SK-N-SH (cell line): ENCODE measurements at regions not wholly inside any gene's neighbourhood (a gene's known extent, or its start where the extent isn't known, plus 50 kb on each side); places are given as distances from the start of the nearest gene placed in this dataset.

Experiments used
- CTCF ChIA-PET: fragments of 300-600, 350-600 bp; formaldehyde crosslinking; extraction: SDS; loops from one replicate; lab custom pipeline; 2021; lab: Yijun Ruan, JAX
- POLR2A ChIA-PET: fragments of 350-600 bp; sonication (Branson Sonifier 250); formaldehyde crosslinking; extraction: SDS; loops from one replicate; lab custom pipeline; 2020; ENCODE audit warnings: antibody characterized with exemption, inconsistent platforms; lab: Yijun Ruan, JAX
- DNase-seq: peaks from one replicate; pipeline ENCODE4 v3.0.0; 2012
- H2AFZ ChIP-seq: fragments of 200-600 bp; sonication (generic); 2 replicates; pipeline ENCODE4 v1.8.1; 2016; ENCODE audit warnings: antibody characterized with exemption, mild to moderate bottlenecking, low read depth
- H3F3A ChIP-seq: fragments of 200-600 bp; sonication (generic); replicated peaks from 2 replicates; pipeline ENCODE3; 2016; ENCODE audit warnings: antibody characterized with exemption, mild to moderate bottlenecking; ENCODE audit not compliant: insufficient read depth
- H3K27ac ChIP-seq, 2 experiments: fragments of 200-500 bp in 1 of 2; fragments of 200-600 bp in 1 of 2; sonication (Bioruptor generic) in 1 of 2; sonication (generic), shearing (Covaris generic) in 1 of 2; 2 replicates each; pipeline versions ENCODE4 v1.5.1 to v1.6.1; 2014 to 2016; ENCODE audit warnings: low read depth in 2 of 2, inconsistent platforms in 1 of 2, low read length in 1 of 2, mild to moderate bottlenecking in 1 of 2, mixed read lengths in 1 of 2
- H3K27me3 ChIP-seq: fragments of 200-600 bp; sonication (generic), shearing (Covaris generic); 2 replicates; pipeline ENCODE4 v1.6.1; 2016; ENCODE audit warnings: mixed run types; ENCODE audit not compliant: insufficient read depth
- H3K36me3 ChIP-seq, 2 experiments: fragments of 200-500 bp in 1 of 2; fragments of 200-600 bp in 1 of 2; sonication (Bioruptor generic) in 1 of 2; sonication (generic) in 1 of 2; replicated peaks in 1 of 2; 2 replicates each; pipeline versions ENCODE3 to v1.5.1; 2014 to 2016; ENCODE audit warnings: low read length in 1 of 2, mild to moderate bottlenecking in 1 of 2; ENCODE audit not compliant: insufficient read depth in 2 of 2, control insufficient read depth in 1 of 2
- H3K4me1 ChIP-seq, 2 experiments: fragments of 200-500 bp in 1 of 2; fragments of 200-600 bp in 1 of 2; sonication (Bioruptor generic) in 1 of 2; sonication (generic), shearing (Covaris generic) in 1 of 2; 2 replicates each; pipeline versions ENCODE4 v1.5.1 to v1.6.1; 2014 to 2016; ENCODE audit warnings: low read depth in 1 of 2, low read length in 1 of 2, mixed run types in 1 of 2; ENCODE audit not compliant: insufficient read depth in 2 of 2, control insufficient read depth in 1 of 2
- H3K4me2 ChIP-seq: fragments of 200-600 bp; sonication (generic), shearing (Covaris generic); 2 replicates; pipeline ENCODE4 v1.6.1; 2017; ENCODE audit warnings: mixed run types
- H3K4me3 ChIP-seq, 2 experiments: fragments of 200-500 bp in 1 of 2; fragments of 200-600 bp in 1 of 2; sonication (Bioruptor generic) in 1 of 2; sonication (generic), shearing (Covaris generic) in 1 of 2; 2 replicates each; pipeline versions ENCODE4 v1.5.1 to v1.8.1; 2014 to 2016; ENCODE audit warnings: low read depth in 2 of 2, inconsistent platforms in 1 of 2, low read length in 1 of 2, mild to moderate bottlenecking in 1 of 2, mixed read lengths in 1 of 2, moderate library complexity in 1 of 2
- H3K79me2 ChIP-seq: fragments of 200-600 bp; sonication (generic); 2 replicates; pipeline ENCODE4 v1.8.1; 2017; ENCODE audit warnings: mild to moderate bottlenecking; ENCODE audit not compliant: insufficient read depth
- H3K9ac ChIP-seq: fragments of 200-600 bp; sonication (generic); 2 replicates; pipeline ENCODE4 v1.6.1; 2017; ENCODE audit warnings: mixed run types
- H3K9me2 ChIP-seq: fragments of 200-600 bp; sonication (generic); 2 replicates; pipeline ENCODE4 v1.6.1; 2017; ENCODE audit warnings: mixed run types
- H3K9me3 ChIP-seq: fragments of 200-600 bp; sonication (generic); 2 replicates; pipeline ENCODE4 v1.6.1; 2017; ENCODE audit warnings: mixed run types, mild to moderate bottlenecking, moderate library complexity
- H4K20me1 ChIP-seq: fragments of 200-600 bp; sonication (generic); 2 replicates; pipeline ENCODE4 v1.6.1; 2017; ENCODE audit warnings: mild to moderate bottlenecking, mixed run types; ENCODE audit not compliant: insufficient read depth
- CTCF ChIP-seq: fragments of 200-600 bp; sonication (generic); IDR thresholded peaks from 2 replicates; pipeline ENCODE4 v1.6.1; 2017; ENCODE audit warnings: antibody characterized with exemption, mild to moderate bottlenecking, moderate library complexity
- ELF1 ChIP-seq: IDR thresholded peaks from 2 replicates; pipeline ENCODE4 v1.4.0; 2012
- EZH2phosphoT487 ChIP-seq: fragments of 200-600 bp; sonication (generic); IDR thresholded peaks from 2 replicates; pipeline ENCODE4 v1.6.1; 2017; ENCODE audit warnings: low read depth, mixed run types, mild to moderate bottlenecking, antibody characterized with exemption, moderate library complexity, borderline replicate concordance
- FOSL2 ChIP-seq: IDR thresholded peaks from 2 replicates; pipeline ENCODE4 v1.4.0; 2012; ENCODE audit warnings: low read depth, mild to moderate bottlenecking, moderate library complexity, borderline replicate concordance
- FOXJ3 ChIP-seq: sonication (generic); formaldehyde crosslinking; IDR thresholded peaks from 2 replicates; pipeline ENCODE4 v1.5.1; 2020; ENCODE audit warnings: mild to moderate bottlenecking, missing genetic modification reagents
- FOXM1 ChIP-seq: IDR thresholded peaks from 2 replicates; pipeline ENCODE4 v1.4.0; 2012; ENCODE audit warnings: low read depth, mild to moderate bottlenecking
- GABPA ChIP-seq: IDR thresholded peaks from 2 replicates; pipeline ENCODE4 v1.4.0; 2012; ENCODE audit warnings: low read depth, mild to moderate bottlenecking
- GATA2 ChIP-seq: sonication (generic); formaldehyde crosslinking; IDR thresholded peaks from 2 replicates; pipeline ENCODE4 v1.5.0; 2020; ENCODE audit warnings: mild to moderate bottlenecking, missing genetic modification reagents
- JUND ChIP-seq: IDR thresholded peaks from 2 replicates; pipeline ENCODE4 v1.4.0; 2012
- MEF2A ChIP-seq: IDR thresholded peaks from 2 replicates; pipeline ENCODE4 v1.4.0; 2012; ENCODE audit warnings: low read depth, borderline replicate concordance
- MXI1 ChIP-seq: IDR thresholded peaks from 2 replicates; pipeline ENCODE4 v1.6.1; 2012; ENCODE audit warnings: mild to moderate bottlenecking, low read depth, low read length, improper control_type of control experiment
- POLR2AphosphoS5 ChIP-seq: IDR thresholded peaks from 2 replicates; pipeline ENCODE4 v1.6.1; 2012; ENCODE audit warnings: low read depth, low read length
- RAD21 ChIP-seq: IDR thresholded peaks from 2 replicates; pipeline ENCODE4 v1.6.1; 2012; ENCODE audit warnings: mild to moderate bottlenecking, low read length
- RCOR1 ChIP-seq: fragments of 150-350 bp; IDR thresholded peaks from 2 replicates; pipeline ENCODE4 v1.6.1; 2017; ENCODE audit warnings: antibody characterized with exemption, low read length
- REST ChIP-seq: IDR thresholded peaks from 2 replicates; pipeline ENCODE4 v1.6.1; 2012; ENCODE audit warnings: mild to moderate bottlenecking, low read depth, low read length, moderate library complexity
- SIN3A ChIP-seq: IDR thresholded peaks from 2 replicates; pipeline ENCODE4 v1.6.1; 2012; ENCODE audit warnings: low read depth, mild to moderate bottlenecking, low read length, moderate library complexity, borderline replicate concordance
- SMC3 ChIP-seq: IDR thresholded peaks from 2 replicates; pipeline ENCODE4 v1.6.1; 2012; ENCODE audit warnings: low read depth, low read length, improper control_type of control experiment
- TAF1 ChIP-seq: IDR thresholded peaks from 2 replicates; pipeline ENCODE4 v1.6.1; 2012; ENCODE audit warnings: low read depth, mild to moderate bottlenecking, low read length, moderate library complexity, borderline replicate concordance
- TCF12 ChIP-seq: IDR thresholded peaks from 2 replicates; pipeline ENCODE4 v1.4.0; 2012
- ZBTB33 ChIP-seq: IDR thresholded peaks from 2 replicates; pipeline ENCODE4 v1.4.0; 2012; ENCODE audit warnings: low read depth, borderline replicate concordance
- WGBS: methylation state at CpG from one replicate; pipeline ENCODE4 v1.1.6; 2017; ENCODE audit warnings: low lambda C conversion rate; 5-methylcytosine and 5-hydroxymethylcytosine counted together

- Histone ChIP-seq H4K20me1 (no peaks in the 10 kb centered on the region), H3K79me2 (no peaks in the 10 kb centered on the region), H3K4me1 (no peaks in the 10 kb centered on the region), H3K9me2 (no peaks in the 10 kb centered on the region), H3K27me3 (no peaks in the 10 kb centered on the region), H3K36me3 (no peaks in the 10 kb centered on the region), H3K4me3 (no peak overlapping the region), H3K4me2 (no peak overlapping the region), H3F3A (no peaks in the 10 kb centered on the region), H2AFZ (no peak overlapping the region), H3K9me3 (no peaks in the 10 kb centered on the region), H3K27ac (no peak overlapping the region), H3K9ac (no peak overlapping the region)
- no peak for DNase-seq
- CTCF ChIA-PET = interaction anchor here (0.9 kb wide), 1 partner anchor 24 kb away, joined by 3 read pairs; no protein-coding TSS in a partner anchor
- 77% methylated on average over 4 of the region's 4 CpGs for WGBS
- POLR2A ChIA-PET = no interaction called here
- no peak for TF ChIP-seq REST
Measured at GRCh38 chr2:67674668-67675067, 277.5 kb downstream of the ETAA1 start.

- POLR2A ChIA-PET = no interaction called here
- TF ChIP-seq EZH2phosphoT487 (no peak), CTCF (no peak), RCOR1 (no peak), GABPA (no peak), GATA2 (CRISPR knock-in tag) (no peak), FOSL2 (no peak), SMC3 (no peak), RAD21 (no peak), FOXJ3 (CRISPR knock-in tag) (no peak), POLR2AphosphoS5 (no peak), TCF12 (no peak), MEF2A (no peak), JUND (no peak), FOXM1 (no peak), TAF1 (no peak), ELF1 (no peak), SIN3A (no peak), ZBTB33 (no peak), MXI1 (no peak)
- no peak overlapping the region for H3K4me3 ChIP-seq
- no peak overlapping the region; a peak in 1 of 4 replicates for H3K27ac ChIP-seq
- WGBS = 75% methylated on average over 1 of the region's 2 CpGs
- DNase-seq = no peak
- H3K4me2 ChIP-seq = no peak overlapping the region
- H3F3A ChIP-seq = no peaks in the 10 kb centered on the region
- H4K20me1 ChIP-seq = no peaks in the 10 kb centered on the region
- peaks cover 0 to 9% of the 10 kb centered on the region in 2 experiments; a peak in 1 of 4 replicates for H3K4me1 ChIP-seq
- H3K79me2 ChIP-seq = no peaks in the 10 kb centered on the region
- H3K27me3 ChIP-seq = no peaks in the 10 kb centered on the region
- H3K9me3 ChIP-seq = no peaks in the 10 kb centered on the region
- no peak overlapping the region for H2AFZ ChIP-seq
- H3K36me3 ChIP-seq = no peaks in the 10 kb centered on the region
- no peak overlapping the region for H3K9ac ChIP-seq
- CTCF ChIA-PET = no interaction called here
- no peaks in the 10 kb centered on the region for H3K9me2 ChIP-seq
Measured at GRCh38 chr2:67684991-67685390, 287.9 kb downstream of the ETAA1 start.
